ENCODE measurements at regions not wholly inside any gene's neighbourhood (a gene's known extent, or its start where the extent isn't known, plus 50 kb on each side); places are given as distances from the start of the nearest gene placed in this dataset.

- DNase-seq (ENCODE audit: low read depth), result no peak
These were observed 50.2 kb upstream of the XPA start for GRCh38 chr9:97747201-97747965.

GRCh38 chr9:97748525-97748924, 51.4 kb upstream of the XPA start:
- no peak for DNase-seq (ENCODE audit: low read depth)

- no peak for DNase-seq (ENCODE audit: low read depth)
These were observed 52.8 kb upstream of the XPA start for GRCh38 chr9:97749928-97750327.

GRCh38 chr9:97751531-97751930, 54.4 kb upstream of the XPA start:
- no peak for DNase-seq (ENCODE audit: low read depth)

- DNase-seq (ENCODE audit: low read depth), result no peak
These were observed 55.1 kb upstream of the XPA start for GRCh38 chr9:97752274-97752673.

- no peak for DNase-seq (ENCODE audit: low read depth)
These were observed 56.2 kb upstream of the XPA start for GRCh38 chr9:97753364-97753763.

- no peak for DNase-seq (ENCODE audit: low read depth)
These were observed 56.8 kb upstream of the XPA start for GRCh38 chr9:97753975-97754374.

GRCh38 chr9:97755618-97756267, 58.6 kb upstream of the XPA start:
- no peak for DNase-seq (ENCODE audit: low read depth)

GRCh38 chr9:97756991-97757390, 59.9 kb upstream of the XPA start:
- no peak for DNase-seq (ENCODE audit: low read depth)

- no peak for DNase-seq (ENCODE audit: low read depth)
These were observed 61.3 kb upstream of the XPA start for GRCh38 chr9:97758334-97758916.

- no peak for DNase-seq (ENCODE audit: low read depth)
These were observed 62.6 kb upstream of the XPA start for GRCh38 chr9:97759581-97760288.

- DNase-seq (ENCODE audit: low read depth), result no peak
These were observed 64.0 kb upstream of the XPA start for GRCh38 chr9:97761056-97761598.

GRCh38 chr9:97761879-97762278, 64.7 kb upstream of the XPA start:
- DNase-seq (ENCODE audit: low read depth), result no peak

- no peak for DNase-seq (ENCODE audit: low read depth)
These were observed 66.7 kb upstream of the XPA start for GRCh38 chr9:97763874-97764273.

GRCh38 chr9:97766092-97766491, 69.0 kb upstream of the XPA start:
- no peak for DNase-seq (ENCODE audit: low read depth)

GRCh38 chr9:97766610-97767009, 69.5 kb upstream of the XPA start:
- no peak for DNase-seq (ENCODE audit: low read depth)

- DNase-seq (ENCODE audit: low read depth), result no peak
These were observed 70.8 kb upstream of the XPA start for GRCh38 chr9:97767891-97768290.

- DNase-seq (ENCODE audit: low read depth), result no peak
These were observed 71.6 kb upstream of the XPA start for GRCh38 chr9:97768746-97769145.

GRCh38 chr9:97769208-97769607, 72.1 kb upstream of the XPA start:
- no peak for DNase-seq (ENCODE audit: low read depth)

GRCh38 chr9:97770808-97771372, 73.8 kb upstream of the XPA start:
- DNase-seq (ENCODE audit: low read depth), result no peak

GRCh38 chr9:97771641-97772040, 74.5 kb upstream of the XPA start:
- no peak for DNase-seq (ENCODE audit: low read depth)

- no peak for DNase-seq (ENCODE audit: low read depth)
These were observed 75.0 kb upstream of the XPA start for GRCh38 chr9:97772145-97772544.
